ENCODE measurements at regions not wholly inside any gene's neighbourhood (a gene's known extent, or its start where the extent isn't known, plus 50 kb on each side); places are given as distances from the start of the nearest gene placed in this dataset.

DNA sequence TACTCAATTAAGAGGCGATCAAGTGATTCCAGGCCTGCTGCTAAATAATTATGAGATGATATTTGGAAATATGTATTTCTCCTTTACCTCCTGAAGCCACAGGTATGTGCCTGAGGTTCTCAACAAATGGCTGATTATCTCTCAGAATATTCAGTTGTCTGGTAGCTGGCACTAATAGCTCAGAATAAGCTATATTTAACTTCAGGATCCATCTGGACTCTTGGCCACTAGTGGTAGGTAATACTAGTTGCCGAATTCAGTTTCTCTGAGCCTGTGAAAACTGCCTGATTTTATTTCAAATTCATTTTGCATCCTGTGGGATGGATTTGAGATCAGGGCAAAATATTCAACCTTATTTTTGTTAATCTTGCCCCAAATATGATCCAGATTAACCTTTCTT lies 499.0 kb downstream of the DIPK2A start:
- TF ChIP-seq POLR2A (IDR thresholded peaks at IDR 0.05) (no peak), POLR2AphosphoS5 (IDR thresholded peaks at IDR 0.05) (no peak)
- TF ChIP-seq, protein P1, sequence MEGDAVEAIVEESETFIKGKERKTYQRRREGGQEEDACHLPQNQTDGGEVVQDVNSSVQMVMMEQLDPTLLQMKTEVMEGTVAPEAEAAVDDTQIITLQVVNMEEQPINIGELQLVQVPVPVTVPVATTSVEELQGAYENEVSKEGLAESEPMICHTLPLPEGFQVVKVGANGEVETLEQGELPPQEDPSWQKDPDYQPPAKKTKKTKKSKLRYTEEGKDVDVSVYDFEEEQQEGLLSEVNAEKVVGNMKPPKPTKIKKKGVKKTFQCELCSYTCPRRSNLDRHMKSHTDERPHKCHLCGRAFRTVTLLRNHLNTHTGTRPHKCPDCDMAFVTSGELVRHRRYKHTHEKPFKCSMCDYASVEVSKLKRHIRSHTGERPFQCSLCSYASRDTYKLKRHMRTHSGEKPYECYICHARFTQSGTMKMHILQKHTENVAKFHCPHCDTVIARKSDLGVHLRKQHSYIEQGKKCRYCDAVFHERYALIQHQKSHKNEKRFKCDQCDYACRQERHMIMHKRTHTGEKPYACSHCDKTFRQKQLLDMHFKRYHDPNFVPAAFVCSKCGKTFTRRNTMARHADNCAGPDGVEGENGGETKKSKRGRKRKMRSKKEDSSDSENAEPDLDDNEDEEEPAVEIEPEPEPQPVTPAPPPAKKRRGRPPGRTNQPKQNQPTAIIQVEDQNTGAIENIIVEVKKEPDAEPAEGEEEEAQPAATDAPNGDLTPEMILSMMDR (IDR thresholded peaks at IDR 0.05): no peak

Data from breast epithelium (tissue), 3 donors.